H9 (cell line): ENCODE measurements at regions not wholly inside any gene's neighbourhood (a gene's known extent, or its start where the extent isn't known, plus 50 kb on each side); places are given as distances from the start of the nearest gene placed in this dataset.

Experiments
- DNase-seq: peaks from one replicate; pipeline ENCODE4 v3.0.0-alpha.2; 2017
- H2AFZ ChIP-seq: one replicate; pipeline ENCODE4 v1.6.1; 2013; ENCODE audit warnings: mild to moderate bottlenecking, low read length, control low read depth, moderate library complexity
- H2AK5ac ChIP-seq: 2 replicates; pipeline ENCODE4 v1.6.1; 2013; ENCODE audit warnings: low read length, control low read depth, mixed read lengths; ENCODE audit not compliant: insufficient read length
- H2BK120ac ChIP-seq: one replicate; pipeline ENCODE4 v1.6.1; 2013; ENCODE audit warnings: low read depth, mild to moderate bottlenecking, low read length, control low read depth, inconsistent platforms; ENCODE audit not compliant: poor library complexity, severe bottlenecking
- H2BK12ac ChIP-seq: 2 replicates; pipeline ENCODE4 v1.6.1; 2013; ENCODE audit warnings: low read length, control low read depth, mixed read lengths, low read depth; ENCODE audit not compliant: insufficient read length
- H2BK15ac ChIP-seq: 2 replicates; pipeline ENCODE4 v1.6.1; 2013; ENCODE audit warnings: low read depth, low read length, control low read depth
- H2BK20ac ChIP-seq: one replicate; pipeline ENCODE4 v1.6.1; 2013; ENCODE audit warnings: low read depth, mild to moderate bottlenecking, low read length, control low read depth, inconsistent platforms; ENCODE audit not compliant: poor library complexity, severe bottlenecking
- H2BK5ac ChIP-seq: 2 replicates; pipeline ENCODE4 v1.6.1; 2013; ENCODE audit warnings: low read length, control low read depth, mixed read lengths; ENCODE audit not compliant: insufficient read length
- H3K14ac ChIP-seq: 2 replicates; pipeline ENCODE4 v1.6.1; 2013; ENCODE audit warnings: low read length, control low read depth; ENCODE audit not compliant: insufficient read depth
- H3K18ac ChIP-seq: 2 replicates; pipeline ENCODE4 v1.6.1; 2013; ENCODE audit warnings: low read depth, mild to moderate bottlenecking, mixed read lengths, low read length, control low read depth; ENCODE audit not compliant: insufficient read length
- H3K23ac ChIP-seq: 2 replicates; pipeline ENCODE4 v1.6.1; 2013; ENCODE audit warnings: low read length, control low read depth, mixed read lengths, low read depth; ENCODE audit not compliant: insufficient read length
- H3K23me2 ChIP-seq: 2 replicates; pipeline ENCODE4 v1.6.1; 2013; ENCODE audit warnings: low read depth, mild to moderate bottlenecking, mixed read lengths, low read length, control low read depth; ENCODE audit not compliant: insufficient read length, poor library complexity, severe bottlenecking
- H3K27ac ChIP-seq: 2 replicates; pipeline ENCODE4 v1.5.1; 2013; ENCODE audit warnings: low read length, control low read depth, mixed read lengths, low read depth; ENCODE audit not compliant: insufficient read length
- H3K27me3 ChIP-seq: 2 replicates; pipeline ENCODE4 v1.6.1; 2013; ENCODE audit warnings: low read length, control low read depth, inconsistent platforms; ENCODE audit not compliant: insufficient read depth
- H3K4ac ChIP-seq: 2 replicates; pipeline ENCODE4 v1.6.1; 2013; ENCODE audit warnings: low read depth, mild to moderate bottlenecking, control low read depth, inconsistent platforms, low read length, moderate library complexity
- H3K4me1 ChIP-seq: 2 replicates; pipeline ENCODE4 v1.6.1; 2013; ENCODE audit warnings: low read length, control low read depth, inconsistent platforms; ENCODE audit not compliant: insufficient read depth
- H3K4me2 ChIP-seq: 2 replicates; pipeline ENCODE4 v1.6.1; 2013; ENCODE audit warnings: low read length, control low read depth, mixed read lengths; ENCODE audit not compliant: insufficient read length, insufficient read depth
- H3K56ac ChIP-seq: 2 replicates; pipeline ENCODE4 v1.6.1; 2013; ENCODE audit warnings: low read depth, mild to moderate bottlenecking, mixed read lengths, low read length, control low read depth; ENCODE audit not compliant: insufficient read length
- H3K79me1 ChIP-seq: 2 replicates; pipeline ENCODE4 v1.6.1; 2013; ENCODE audit warnings: low read depth, mild to moderate bottlenecking, moderate library complexity, low read length, control low read depth, inconsistent platforms; ENCODE audit not compliant: insufficient read depth, poor library complexity, severe bottlenecking
- H3K79me2 ChIP-seq: 2 replicates; pipeline ENCODE4 v1.6.1; 2013; ENCODE audit warnings: low read length, control low read depth, inconsistent platforms; ENCODE audit not compliant: insufficient read depth
- H3K9ac ChIP-seq: 2 replicates; pipeline ENCODE4 v1.6.1; 2013; ENCODE audit warnings: low read length, control low read depth, mixed read lengths; ENCODE audit not compliant: insufficient read length; ENCODE audit errors: extremely low read depth
- H3K9me3 ChIP-seq: one replicate; pipeline ENCODE4 v1.6.1; 2013; ENCODE audit warnings: low read depth, low read length, inconsistent platforms; ENCODE audit not compliant: control insufficient read depth
- H3T11ph ChIP-seq: one replicate; pipeline ENCODE4 v1.6.1; 2013; ENCODE audit warnings: mild to moderate bottlenecking, low read length, control low read depth, inconsistent platforms
- H4K20me1 ChIP-seq: one replicate; pipeline ENCODE4 v1.6.1; 2013; ENCODE audit not compliant: control insufficient read depth, insufficient read length, insufficient read depth
- H4K5ac ChIP-seq: 2 replicates; pipeline ENCODE4 v1.6.1; 2013; ENCODE audit warnings: low read depth, mild to moderate bottlenecking, mixed read lengths, low read length, control low read depth; ENCODE audit not compliant: insufficient read length
- H4K8ac ChIP-seq: replicated peaks from 2 replicates; pipeline ENCODE4 v1.6.1; 2013; ENCODE audit warnings: low read length, control low read depth, mixed read lengths, low read depth; ENCODE audit not compliant: insufficient read length
- H4K91ac ChIP-seq: 2 replicates; pipeline ENCODE4 v1.6.1; 2013; ENCODE audit warnings: low read depth, mild to moderate bottlenecking, moderate library complexity, mixed read lengths, low read length, control low read depth; ENCODE audit not compliant: insufficient read length
- H3K27ac Mint-ChIP-seq, 3 experiments: 2 replicates in 2 of 3; 3 replicates in 1 of 3; pipeline ENCODE4 v1.8.0; 2020 to 2021; ENCODE audit warnings: mixed read lengths in 3 of 3, mild to moderate bottlenecking in 1 of 3, moderate library complexity in 1 of 3
- H3K27me3 Mint-ChIP-seq: 2 replicates; pipeline ENCODE4 v1.8.0; 2021; ENCODE audit warnings: low read depth, mild to moderate bottlenecking, moderate library complexity, mixed read lengths
- H3K36me3 Mint-ChIP-seq, 3 experiments: 2 replicates in 2 of 3; 3 replicates in 1 of 3; pipeline ENCODE4 v1.8.0; 2020 to 2021; ENCODE audit warnings: low read depth in 3 of 3, mixed read lengths in 3 of 3; ENCODE audit not compliant: insufficient read depth in 1 of 3
- H3K4me1 Mint-ChIP-seq, 2 experiments: 2 replicates each; pipeline ENCODE4 v1.8.0; 2020; ENCODE audit warnings: mixed read lengths in 2 of 2
- H3K4me3 Mint-ChIP-seq, 2 experiments: 2 replicates in 1 of 2; 3 replicates in 1 of 2; pipeline ENCODE4 v1.8.0; 2020 to 2021; ENCODE audit warnings: mild to moderate bottlenecking in 2 of 2, mixed read lengths in 2 of 2, moderate library complexity in 1 of 2
- H3K9me3 Mint-ChIP-seq, 2 experiments: 2 replicates in 1 of 2; 3 replicates in 1 of 2; pipeline ENCODE4 v1.8.0; 2020; ENCODE audit warnings: mild to moderate bottlenecking in 2 of 2, mixed read lengths in 2 of 2, moderate library complexity in 1 of 2
- WGBS: extraction: QIAGEN DNeasy Blood & Tissue Kit; methylation state at CpG from one replicate; pipeline ENCODE4 v1.1.7; 2013; ENCODE audit warnings: missing lambda C conversion rate, low lambda C conversion rate, mixed read lengths; ENCODE audit not compliant: insufficient read length; ENCODE audit errors: extremely low coverage; 5-methylcytosine and 5-hydroxymethylcytosine counted together
- TF ChIP-seq, protein P1 (sequence below): fragments of 200-600 bp; sonication (generic); conservative IDR thresholded peaks from 3 replicates; pipeline ENCODE4 v1.8.0; 2021; ENCODE audit warnings: antibody characterized with exemption, mild to moderate bottlenecking

DNA sequence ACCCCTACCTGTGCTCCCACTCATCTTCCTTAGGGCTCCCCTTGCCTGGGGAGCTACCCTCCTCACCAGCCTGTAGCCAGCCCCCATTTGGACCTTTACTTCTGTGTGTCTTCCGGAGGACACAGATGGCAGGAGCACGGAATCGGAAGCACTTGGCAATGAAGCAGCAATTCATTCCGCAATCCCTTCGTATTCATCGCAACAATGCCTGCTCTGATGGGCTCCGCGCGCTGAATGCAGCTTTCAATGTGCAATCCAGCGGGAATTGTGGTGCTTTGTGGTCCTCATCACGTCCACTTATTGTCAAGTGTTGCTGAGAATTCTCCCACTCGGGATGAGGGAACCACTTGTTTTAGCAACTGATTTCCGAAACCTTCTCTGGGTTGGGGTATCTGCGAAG, 336.0 kb downstream of the DHX35 start:
- Histone ChIP-seq H3K56ac (no peak overlapping the region), H3T11ph (no peak overlapping the region), H3K9ac (no peak overlapping the region), H3K9me3 (no peaks in the 10 kb centered on the region), H3K79me2 (no peaks in the 10 kb centered on the region), H3K23ac (no peak overlapping the region), H3K23me2 (no peaks in the 10 kb centered on the region), H3K27me3 (no peaks in the 10 kb centered on the region), H4K5ac (no peak overlapping the region), H3K79me1 (no peaks in the 10 kb centered on the region), H4K20me1 (no peaks in the 10 kb centered on the region), H3K14ac (no peak overlapping the region), H2BK120ac (no peak overlapping the region), H3K4ac (no peak overlapping the region), H2AFZ (no peak overlapping the region), H2BK12ac (no peak overlapping the region), H4K91ac (no peak overlapping the region), H3K18ac (no peak overlapping the region), H4K8ac (no peak overlapping the region), H2AK5ac (no peak overlapping the region), H3K4me1 (no peaks in the 10 kb centered on the region; the same call in 1 of the 2 replicates), H2BK5ac (no peak overlapping the region), H2BK20ac (no peak overlapping the region), H3K4me2 (no peak overlapping the region), H2BK15ac (no peak overlapping the region), H3K27ac (no peak overlapping the region)
- H3K9me3 Mint-ChIP-seq, result no peaks in the 10 kb centered on the region; a peak in 1 of 5 replicates
- no peak overlapping the region for H3K27ac Mint-ChIP-seq
- H3K36me3 Mint-ChIP-seq, result no peaks in the 10 kb centered on the region
- no peaks in the 10 kb centered on the region for H3K27me3 Mint-ChIP-seq
- H3K4me3 Mint-ChIP-seq, result no peak overlapping the region
- TF ChIP-seq, protein P1, sequence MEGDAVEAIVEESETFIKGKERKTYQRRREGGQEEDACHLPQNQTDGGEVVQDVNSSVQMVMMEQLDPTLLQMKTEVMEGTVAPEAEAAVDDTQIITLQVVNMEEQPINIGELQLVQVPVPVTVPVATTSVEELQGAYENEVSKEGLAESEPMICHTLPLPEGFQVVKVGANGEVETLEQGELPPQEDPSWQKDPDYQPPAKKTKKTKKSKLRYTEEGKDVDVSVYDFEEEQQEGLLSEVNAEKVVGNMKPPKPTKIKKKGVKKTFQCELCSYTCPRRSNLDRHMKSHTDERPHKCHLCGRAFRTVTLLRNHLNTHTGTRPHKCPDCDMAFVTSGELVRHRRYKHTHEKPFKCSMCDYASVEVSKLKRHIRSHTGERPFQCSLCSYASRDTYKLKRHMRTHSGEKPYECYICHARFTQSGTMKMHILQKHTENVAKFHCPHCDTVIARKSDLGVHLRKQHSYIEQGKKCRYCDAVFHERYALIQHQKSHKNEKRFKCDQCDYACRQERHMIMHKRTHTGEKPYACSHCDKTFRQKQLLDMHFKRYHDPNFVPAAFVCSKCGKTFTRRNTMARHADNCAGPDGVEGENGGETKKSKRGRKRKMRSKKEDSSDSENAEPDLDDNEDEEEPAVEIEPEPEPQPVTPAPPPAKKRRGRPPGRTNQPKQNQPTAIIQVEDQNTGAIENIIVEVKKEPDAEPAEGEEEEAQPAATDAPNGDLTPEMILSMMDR, result no peak
- H3K4me1 Mint-ChIP-seq, result peaks cover 26 to 38% of the 10 kb centered on the region in 2 experiments
- WGBS, result no CpG with 5 or more reads among the region's 14 CpGs
- DNase-seq, result no peak
